Skin of body (tissue), 1 donor: ENCODE measurements at regions not wholly inside any gene's neighbourhood (a gene's known extent, or its start where the extent isn't known, plus 50 kb on each side); places are given as distances from the start of the nearest gene placed in this dataset.

Experiments used
- DNase-seq: peaks from one replicate; lab custom pipeline; 2025; lab: John Stamatoyannopoulos, UW

GRCh38 chr12:75707983-75708382, 196.6 kb upstream of the KRR1 start:
- no peak for DNase-seq

- peak; percentile 82 for DNase-seq
These were observed 195.6 kb upstream of the KRR1 start for GRCh38 chr12:75706786-75707605.

- peak; percentile 82 for DNase-seq
These were observed 194.6 kb upstream of the KRR1 start for GRCh38 chr12:75705749-75706711.

- DNase-seq = peak; percentile 13
These were observed 193.3 kb upstream of the KRR1 start for GRCh38 chr12:75704664-75705063.

- DNase-seq = no peak
These were observed 192.8 kb upstream of the KRR1 start for GRCh38 chr12:75704208-75704607.

- no peak for DNase-seq
These were observed 191.7 kb upstream of the KRR1 start for GRCh38 chr12:75703131-75703530.

- DNase-seq = no peak
These were observed 191.2 kb upstream of the KRR1 start for GRCh38 chr12:75702477-75703093.

- no peak for DNase-seq
These were observed 190.4 kb upstream of the KRR1 start for GRCh38 chr12:75701859-75702258.

- no peak for DNase-seq
These were observed 188.5 kb upstream of the KRR1 start for GRCh38 chr12:75699728-75700496.

GRCh38 chr12:75699251-75699650, 187.8 kb upstream of the KRR1 start:
- no peak for DNase-seq

- DNase-seq = no peak
These were observed 186.6 kb upstream of the KRR1 start for GRCh38 chr12:75698052-75698451.

GRCh38 chr12:75695926-75696325, 184.5 kb upstream of the KRR1 start:
- no peak for DNase-seq

- DNase-seq = no peak
These were observed 183.3 kb upstream of the KRR1 start for GRCh38 chr12:75694534-75695268.

- DNase-seq = no peak
These were observed 181.5 kb upstream of the KRR1 start for GRCh38 chr12:75692876-75693275.

- peak; percentile 11 for DNase-seq
These were observed 179.0 kb upstream of the KRR1 start for GRCh38 chr12:75690296-75690955.

GRCh38 chr12:75686233-75686632, 174.8 kb upstream of the KRR1 start:
- peak; percentile 66 for DNase-seq

GRCh38 chr12:75685617-75686225, 174.3 kb upstream of the KRR1 start:
- peak; percentile 75 for DNase-seq

GRCh38 chr12:75684678-75685616, 173.5 kb upstream of the KRR1 start:
- peak; percentile 13 for DNase-seq
